Dedifferentiated amniotic fluid mesenchymal stem cell (primary cell): ENCODE measurements at regions not wholly inside any gene's neighbourhood (a gene's known extent, or its start where the extent isn't known, plus 50 kb on each side); places are given as distances from the start of the nearest gene placed in this dataset.

ENCODE experiments used
- DNase-seq: peaks from one replicate; pipeline ENCODE4 v3.0.0-alpha.2; 2016; ENCODE audit errors: extremely low spot score

DNA sequence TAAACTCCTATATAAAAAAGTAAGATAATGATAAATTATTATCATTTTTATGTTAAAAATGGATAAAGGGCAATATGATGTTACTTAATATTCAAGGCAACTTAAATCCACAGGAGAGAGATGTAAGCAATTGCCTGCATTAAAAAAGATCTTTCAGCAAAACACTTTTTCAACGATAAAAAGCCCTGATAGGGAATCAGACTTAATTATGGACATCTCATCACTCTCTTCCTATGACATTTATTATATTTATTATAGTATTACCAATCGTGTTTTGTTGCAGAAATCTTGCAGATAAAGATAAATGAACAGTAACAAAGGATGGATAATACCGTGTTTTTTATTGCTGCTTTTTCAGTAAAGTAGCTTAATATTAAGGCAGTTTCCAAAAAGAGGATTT lies 178.5 kb downstream of the SH2D1A start:
- no peak for DNase-seq

GRCh38 chrX:124529786-124530185 lies 183.4 kb downstream of the SH2D1A start:
- DNase-seq: no peak

DNA sequence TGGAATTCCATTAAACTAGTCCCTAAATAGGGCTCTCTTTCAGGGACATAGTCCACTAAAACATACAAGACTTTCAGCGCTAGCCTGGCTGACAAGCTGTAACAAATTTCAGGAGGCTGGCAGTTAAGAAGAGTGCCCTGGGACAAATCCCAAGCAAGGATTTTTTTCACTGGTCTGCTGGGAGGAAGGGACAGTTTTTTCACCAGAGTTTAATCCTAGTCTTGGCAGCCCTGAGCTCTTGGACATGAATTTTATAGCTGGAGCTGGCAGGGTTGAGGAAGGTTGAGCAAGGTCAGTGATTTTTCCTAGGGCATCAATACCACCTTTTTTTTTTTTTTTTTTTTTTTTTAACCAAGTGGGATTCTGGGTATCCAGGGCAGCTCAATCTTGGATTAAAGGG lies 184.4 kb downstream of the SH2D1A start:
- no peak for DNase-seq

- DNase-seq: no peak
Observed at GRCh38 chrX:124534536-124534935, 188.2 kb downstream of the SH2D1A start.

- DNase-seq: no peak
Observed at GRCh38 chrX:124540474-124540873, 194.1 kb downstream of the SH2D1A start.

GRCh38 chrX:124548571-124548970 lies 202.2 kb downstream of the SH2D1A start:
- DNase-seq: no peak

GRCh38 chrX:124555036-124555595 lies 208.8 kb downstream of the SH2D1A start:
- DNase-seq: peak; percentile 63

DNA sequence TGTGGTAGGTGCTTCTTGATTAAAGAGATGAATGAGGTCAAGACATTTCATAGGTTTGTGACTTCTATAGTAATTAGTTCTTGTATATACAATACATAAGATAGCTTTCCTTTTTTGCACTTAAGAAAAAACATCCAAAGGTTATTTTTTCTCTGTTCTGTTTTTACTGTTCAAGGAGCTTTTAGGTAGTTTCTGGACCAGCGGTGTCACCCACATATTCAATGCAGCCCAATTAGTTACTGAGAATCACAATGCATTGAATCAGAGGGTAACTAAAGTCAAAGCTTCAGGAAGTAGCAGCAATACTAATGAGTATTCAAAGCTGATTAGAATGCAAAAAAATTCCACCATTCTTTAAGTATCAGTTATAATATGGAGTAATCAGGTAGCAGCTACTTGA lies 211.6 kb downstream of the SH2D1A start:
- no peak for DNase-seq

DNA sequence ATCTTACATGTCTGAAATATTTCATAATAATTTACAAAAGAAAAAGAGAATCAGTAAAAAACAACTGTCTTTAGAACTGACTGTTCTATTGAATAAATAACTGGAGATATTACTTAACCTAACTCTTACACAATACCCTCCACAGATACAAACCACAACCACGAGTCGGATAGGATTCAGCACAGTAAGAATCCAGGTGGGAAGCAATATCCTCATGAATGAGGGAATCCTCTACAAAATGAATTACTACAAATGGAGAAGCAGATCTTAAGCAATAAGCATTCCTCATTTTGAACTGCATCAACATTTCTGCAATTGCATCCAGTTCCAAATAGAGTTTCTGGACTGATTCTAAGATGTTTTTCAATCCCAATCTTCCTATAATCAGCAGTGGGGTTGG lies 227.1 kb downstream of the SH2D1A start:
- DNase-seq: no peak

GRCh38 chrX:124592744-124593143 lies 246.4 kb downstream of the SH2D1A start:
- DNase-seq: no peak

- DNase-seq: no peak
Observed at GRCh38 chrX:124594017-124594651, 247.8 kb downstream of the SH2D1A start.

GRCh38 chrX:124605511-124605910 lies 259.1 kb downstream of the SH2D1A start:
- DNase-seq: no peak

DNA sequence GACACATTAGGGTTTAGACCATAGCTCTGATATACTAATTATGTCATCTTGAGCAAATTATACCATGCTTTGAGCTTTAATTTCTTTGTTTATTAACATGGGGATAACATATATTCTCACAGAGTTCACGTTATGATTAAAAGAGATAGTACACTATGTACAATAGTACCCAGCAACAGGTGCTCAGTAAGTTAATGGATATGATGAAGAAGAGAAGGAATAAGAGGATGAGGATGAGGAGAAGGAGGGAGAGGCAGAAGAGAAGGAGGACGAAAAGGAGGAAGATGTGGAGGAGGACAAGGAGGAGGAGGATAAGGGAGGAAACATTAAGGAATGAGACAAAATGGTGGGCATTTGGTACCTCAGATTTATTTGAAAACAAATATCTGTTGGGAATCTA lies 260.4 kb downstream of the SH2D1A start:
- no peak for DNase-seq

DNA sequence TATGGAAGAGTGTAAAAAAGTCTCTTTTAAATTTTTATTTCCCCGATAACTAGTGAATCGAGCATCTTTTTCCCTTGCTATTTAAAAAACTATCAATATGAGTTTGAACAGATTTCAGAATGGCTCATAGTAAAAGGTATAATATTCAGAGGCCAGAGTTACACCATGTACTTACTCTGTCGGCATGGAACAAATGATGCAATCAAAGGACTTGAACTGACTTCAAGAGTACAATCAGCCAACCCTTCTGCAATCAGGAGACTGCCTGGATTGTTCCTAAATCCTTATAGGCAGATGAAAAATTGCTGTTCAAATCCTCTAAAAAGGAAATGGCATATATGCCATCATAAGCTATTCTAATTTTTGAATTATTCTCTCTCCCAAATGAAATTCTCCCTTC lies 273.3 kb downstream of the SH2D1A start:
- DNase-seq: no peak

- DNase-seq: no peak
Observed at GRCh38 chrX:124634363-124634762, 288.0 kb downstream of the SH2D1A start.

- DNase-seq: no peak
Observed at GRCh38 chrX:124641737-124642491, 295.6 kb downstream of the SH2D1A start.

GRCh38 chrX:124646403-124646802 lies 300.0 kb downstream of the SH2D1A start:
- DNase-seq: no peak

- no peak for DNase-seq
Observed at GRCh38 chrX:124651031-124651430, 304.7 kb downstream of the SH2D1A start.

- DNase-seq: no peak
Observed at GRCh38 chrX:124665621-124666400, 319.4 kb downstream of the SH2D1A start.

DNA sequence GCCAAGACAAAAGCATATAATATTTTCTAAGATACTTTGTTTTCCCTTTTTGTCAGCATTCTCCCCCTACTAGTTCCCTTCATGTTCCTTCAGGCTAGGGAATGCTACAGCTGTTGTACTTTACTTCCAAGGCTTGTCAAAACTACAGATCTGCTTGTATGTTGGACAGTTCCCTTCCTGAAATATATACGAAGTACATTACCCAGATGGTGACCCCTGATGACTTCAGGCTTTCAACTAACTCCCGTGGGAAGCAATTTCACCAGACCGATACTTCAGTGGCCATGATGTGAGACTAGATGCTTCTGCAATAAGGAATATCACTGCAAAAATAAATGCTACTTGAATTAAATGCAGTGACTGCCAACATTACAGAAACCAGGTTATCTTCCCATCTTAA lies 332.8 kb downstream of the SH2D1A start:
- no peak for DNase-seq

DNA sequence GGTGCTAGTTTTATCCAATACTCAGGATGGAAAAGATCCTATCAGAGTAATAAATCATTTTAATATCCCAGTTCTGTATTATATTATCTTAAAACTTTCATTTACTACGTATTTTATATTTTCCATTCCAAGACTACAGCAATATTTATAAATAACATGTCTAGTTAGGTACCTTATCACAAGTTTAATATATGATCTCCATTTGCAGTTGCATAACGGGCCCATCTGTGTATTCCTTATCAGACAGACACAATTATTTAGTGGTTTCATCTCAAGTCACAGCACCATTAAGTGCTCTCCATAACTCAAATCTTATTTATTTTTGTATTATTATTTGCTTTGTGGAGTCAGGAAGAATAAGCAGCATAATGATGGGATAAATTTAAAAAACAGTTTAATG lies 333.9 kb downstream of the SH2D1A start:
- DNase-seq: no peak

DNA sequence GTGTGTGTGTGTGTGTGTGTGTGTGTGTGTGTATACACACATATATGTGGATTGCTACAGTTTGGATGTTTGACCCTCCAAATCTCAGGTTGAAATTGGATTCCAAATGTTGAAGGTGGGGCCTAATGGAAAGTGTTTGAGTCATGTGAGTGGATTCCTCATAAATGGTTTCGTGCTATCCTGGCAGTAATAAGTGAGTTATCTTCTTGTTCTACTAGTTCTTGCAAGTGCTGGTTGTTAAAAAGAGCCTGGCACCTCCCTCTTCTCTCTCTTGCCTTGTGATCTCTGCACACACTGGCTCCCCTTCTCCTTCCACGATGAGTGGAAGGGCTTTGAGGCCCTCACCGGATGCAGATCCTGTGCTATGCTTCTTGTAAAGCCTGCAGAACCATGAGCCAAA lies 344.1 kb downstream of the SH2D1A start:
- DNase-seq: no peak

DNA sequence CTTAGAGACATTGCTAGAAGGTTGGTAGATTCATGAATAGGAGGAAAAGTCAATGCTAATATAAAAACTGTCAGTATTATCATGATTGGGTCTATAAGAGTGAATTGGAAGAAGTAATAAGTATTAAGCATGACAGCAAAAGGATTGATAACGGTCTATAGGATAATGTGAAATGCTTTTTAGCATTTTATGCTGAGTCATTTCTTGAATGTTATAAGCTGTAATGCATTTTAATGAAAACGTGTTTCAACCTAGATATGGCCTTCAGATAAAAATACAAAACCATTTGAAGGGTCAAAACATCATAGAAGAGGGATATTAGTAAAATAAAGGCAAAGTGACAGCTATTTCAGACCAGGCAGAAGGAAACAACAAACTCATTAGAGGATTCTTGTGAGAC lies 353.5 kb downstream of the SH2D1A start:
- DNase-seq: no peak
